Ascending aorta (tissue), 2 donors: ENCODE measurements at regions not wholly inside any gene's neighbourhood (a gene's known extent, or its start where the extent isn't known, plus 50 kb on each side); places are given as distances from the start of the nearest gene placed in this dataset.

Experiments
- DNase-seq, 2 donors: peaks; one replicate each; pipeline ENCODE4 v3.0.0-alpha.2; 2019; ENCODE audit warnings: low spot score in 2 of 2
- H3K27ac ChIP-seq, 2 donors: fragments of 200-600 bp; sonication (generic); one replicate each; pipeline ENCODE4 v1.5.1; 2016 to 2017; ENCODE audit warnings: mild to moderate bottlenecking in 1 of 2
- H3K27me3 ChIP-seq: fragments of 200-600 bp; sonication (generic); one replicate; pipeline ENCODE4 v1.5.1; 2017
- H3K36me3 ChIP-seq, 2 donors: fragments of 200-600 bp; sonication (generic); one replicate each; pipeline ENCODE4 v1.5.1; 2016
- H3K4me1 ChIP-seq, 2 donors: fragments of 200-600 bp; sonication (generic); one replicate each; pipeline ENCODE4 v1.5.1; 2016 to 2017; ENCODE audit warnings: mild to moderate bottlenecking in 1 of 2
- H3K4me3 ChIP-seq, 2 donors: fragments of 200-600 bp; sonication (generic); one replicate each; pipeline ENCODE4 v1.5.1; 2016 to 2017; ENCODE audit warnings: mild to moderate bottlenecking in 1 of 2
- H3K9me3 ChIP-seq, 2 donors: fragments of 200-600 bp; sonication (generic); one replicate each; pipeline ENCODE4 v1.5.1; 2016
- intact Hi-C: fragments of 100-400 bp; cut with DNase I; formaldehyde crosslinking; loops from one replicate; pipeline ENCODE4 v1.15.1; 2023
- TF ChIP-seq, protein P1 (sequence below), 3 experiments: fragments of 200-600 bp in 2 of 3; fragments of 450-650 bp in 1 of 3; sonication (generic) in 2 of 3; IDR thresholded peaks; one replicate each; pipeline ENCODE4 v1.5.1; 2016 to 2019; ENCODE audit warnings: antibody characterized with exemption in 3 of 3, mild to moderate bottlenecking in 1 of 3, moderate library complexity in 1 of 3

DNA sequence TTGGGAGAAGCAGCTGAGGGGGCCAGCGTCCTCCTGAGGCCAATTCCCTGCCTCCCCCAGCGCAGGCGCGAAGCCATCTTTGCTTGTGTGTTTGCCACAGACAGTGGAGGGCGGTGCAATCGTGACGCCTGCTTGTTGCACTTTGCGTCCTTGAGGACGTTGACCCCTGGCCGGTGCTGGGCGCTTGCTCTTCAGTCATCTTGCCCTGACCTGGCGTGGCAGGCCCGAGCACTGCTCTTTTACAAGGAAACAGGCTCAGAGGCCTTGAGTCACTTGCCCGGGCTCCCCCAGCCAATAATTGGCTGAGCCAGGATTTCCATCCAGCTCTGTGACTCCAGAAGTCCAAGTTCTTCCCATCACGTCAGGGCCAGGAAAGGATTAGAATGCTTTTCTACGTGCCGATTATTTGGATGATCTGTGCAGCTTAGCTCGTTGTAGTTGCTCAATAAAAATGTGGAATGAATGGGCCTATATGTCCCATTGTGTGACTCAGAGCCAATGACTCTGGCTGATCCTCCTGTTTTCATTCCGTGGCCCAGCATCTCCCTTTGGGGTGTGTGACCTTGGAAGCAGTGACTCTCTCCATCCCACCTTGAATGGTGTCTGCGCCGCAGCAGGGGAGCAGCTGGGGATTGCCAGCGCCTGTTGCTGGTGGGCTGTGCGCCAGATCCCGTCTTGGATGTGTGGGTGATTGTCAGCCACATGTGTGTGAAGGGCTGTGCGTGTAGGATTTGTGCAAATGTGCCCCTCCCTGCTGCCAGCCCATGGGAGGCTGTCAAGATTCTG lies 214.1 kb downstream of the SEC14L1 start:
- TF ChIP-seq, protein P1, sequence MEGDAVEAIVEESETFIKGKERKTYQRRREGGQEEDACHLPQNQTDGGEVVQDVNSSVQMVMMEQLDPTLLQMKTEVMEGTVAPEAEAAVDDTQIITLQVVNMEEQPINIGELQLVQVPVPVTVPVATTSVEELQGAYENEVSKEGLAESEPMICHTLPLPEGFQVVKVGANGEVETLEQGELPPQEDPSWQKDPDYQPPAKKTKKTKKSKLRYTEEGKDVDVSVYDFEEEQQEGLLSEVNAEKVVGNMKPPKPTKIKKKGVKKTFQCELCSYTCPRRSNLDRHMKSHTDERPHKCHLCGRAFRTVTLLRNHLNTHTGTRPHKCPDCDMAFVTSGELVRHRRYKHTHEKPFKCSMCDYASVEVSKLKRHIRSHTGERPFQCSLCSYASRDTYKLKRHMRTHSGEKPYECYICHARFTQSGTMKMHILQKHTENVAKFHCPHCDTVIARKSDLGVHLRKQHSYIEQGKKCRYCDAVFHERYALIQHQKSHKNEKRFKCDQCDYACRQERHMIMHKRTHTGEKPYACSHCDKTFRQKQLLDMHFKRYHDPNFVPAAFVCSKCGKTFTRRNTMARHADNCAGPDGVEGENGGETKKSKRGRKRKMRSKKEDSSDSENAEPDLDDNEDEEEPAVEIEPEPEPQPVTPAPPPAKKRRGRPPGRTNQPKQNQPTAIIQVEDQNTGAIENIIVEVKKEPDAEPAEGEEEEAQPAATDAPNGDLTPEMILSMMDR (IDR thresholded peaks at IDR 0.05): no peak
- no peaks in the 10 kb centered on the region for H3K4me1 ChIP-seq
- H3K36me3 ChIP-seq: no peaks in the 10 kb centered on the region
- peak in 1 of 2 donors; percentile 86 for DNase-seq
- H3K27ac ChIP-seq: peak overlapping the region in 1 of 2 donors; percentile 44
- H3K4me3 ChIP-seq: no peak overlapping the region
- no peaks in the 10 kb centered on the region for H3K9me3 ChIP-seq
- no peaks in the 10 kb centered on the region for H3K27me3 ChIP-seq
- intact Hi-C loops: no loop called here

DNA sequence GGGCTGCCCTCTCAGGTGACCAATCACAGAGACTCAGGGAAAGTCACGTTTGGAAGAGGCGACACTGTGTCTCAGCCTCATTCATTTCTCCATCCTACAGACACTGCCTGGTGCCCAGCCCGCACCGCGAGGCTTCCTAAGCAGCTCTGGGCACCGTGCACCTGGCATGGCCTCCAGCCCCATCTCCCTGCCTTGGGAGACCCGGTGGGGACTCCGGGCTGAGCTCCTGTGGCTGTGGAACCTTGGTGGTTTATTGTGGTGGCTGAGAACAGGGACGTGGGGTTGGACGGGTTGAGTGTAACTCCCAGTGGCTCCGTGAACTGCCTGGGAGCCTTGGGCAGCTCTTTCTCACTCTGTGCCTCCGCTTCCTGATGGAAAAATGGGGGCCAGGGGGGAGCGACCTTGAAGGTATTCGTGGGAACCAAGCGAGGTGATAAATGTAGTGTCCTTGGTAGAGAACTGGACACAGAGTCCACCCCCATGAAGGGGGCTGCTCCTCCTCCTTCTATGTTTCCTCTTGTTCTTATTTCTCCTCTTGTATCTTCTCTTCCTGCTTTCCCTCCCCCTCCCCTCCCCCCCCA lies 215.4 kb downstream of the SEC14L1 start:
- Histone ChIP-seq H3K9me3 (no peaks in the 10 kb centered on the region), H3K27me3 (no peaks in the 10 kb centered on the region), H3K4me1 (no peaks in the 10 kb centered on the region), H3K36me3 (no peaks in the 10 kb centered on the region), H3K27ac (peak overlapping the region in 1 of 2 donors; percentile 26), H3K4me3 (no peak overlapping the region)
- DNase-seq: peak in 1 of 2 donors; percentile 58
- TF ChIP-seq, protein P1 (IDR thresholded peaks at IDR 0.05): no peak
- intact Hi-C loops: no loop called here

DNA sequence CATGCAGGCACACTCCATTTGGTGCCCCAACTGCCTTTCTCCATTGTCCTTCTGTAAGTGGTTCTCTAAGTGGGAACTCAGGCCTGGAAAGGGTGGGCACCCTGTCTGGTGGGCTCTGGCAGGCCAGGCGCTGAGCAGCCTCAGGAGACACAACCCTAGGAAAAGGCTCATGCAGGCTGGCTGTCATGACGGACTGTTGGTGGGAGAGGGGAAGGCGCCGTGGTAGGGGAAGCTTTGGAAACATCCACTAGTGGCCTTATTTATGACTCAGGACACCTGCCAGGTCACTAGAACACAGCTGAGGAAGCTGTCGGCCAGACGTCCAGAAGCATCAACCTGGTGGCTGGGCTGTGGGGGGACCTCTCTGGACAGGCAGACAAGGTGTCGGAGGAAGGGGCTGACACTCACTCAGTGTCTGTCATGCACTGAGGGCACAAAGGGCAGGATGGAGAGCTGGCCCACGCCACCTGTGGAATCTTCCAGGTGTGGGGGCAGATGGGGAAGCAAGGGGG lies 216.0 kb downstream of the SEC14L1 start:
- H3K9me3 ChIP-seq: no peaks in the 10 kb centered on the region
- H3K4me1 ChIP-seq: no peaks in the 10 kb centered on the region
- no peak overlapping the region for H3K27ac ChIP-seq
- no peaks in the 10 kb centered on the region for H3K27me3 ChIP-seq
- DNase-seq: peak in 1 of 2 donors; percentile 61
- TF ChIP-seq, protein P1 (IDR thresholded peaks at IDR 0.05): no peak
- H3K4me3 ChIP-seq: no peak overlapping the region
- intact Hi-C loops: no loop called here
- no peaks in the 10 kb centered on the region for H3K36me3 ChIP-seq

DNA sequence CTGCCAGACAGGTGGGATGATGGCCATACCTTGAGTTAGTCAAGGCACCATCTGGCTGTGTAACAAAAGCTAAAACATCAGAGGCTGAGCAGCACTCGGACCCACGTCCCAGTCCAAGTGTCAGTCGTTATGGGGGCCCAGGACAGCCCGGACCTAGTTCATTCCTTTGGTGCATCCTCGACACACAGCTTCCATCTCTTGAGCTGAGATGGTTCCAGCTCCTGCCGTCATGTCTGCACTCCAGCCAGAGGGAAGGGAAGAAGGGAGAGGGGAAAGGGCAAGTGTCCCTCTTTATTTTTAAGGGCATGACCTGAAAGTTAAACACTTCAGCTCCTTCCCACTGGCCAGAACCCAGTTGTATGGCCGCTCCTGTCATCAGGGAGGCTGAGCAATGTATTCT lies 218.0 kb downstream of the SEC14L1 start:
- no peaks in the 10 kb centered on the region for H3K27me3 ChIP-seq
- no peak overlapping the region for H3K27ac ChIP-seq
- DNase-seq: peak in 1 of 2 donors; percentile 33
- H3K4me3 ChIP-seq: no peak overlapping the region
- H3K36me3 ChIP-seq: no peaks in the 10 kb centered on the region
- TF ChIP-seq, protein P1 (IDR thresholded peaks at IDR 0.05): no peak
- H3K4me1 ChIP-seq: peaks cover 0 to 4% of the 10 kb centered on the region in 2 donors
- intact Hi-C loops: no loop called here
- H3K9me3 ChIP-seq: no peaks in the 10 kb centered on the region

DNA sequence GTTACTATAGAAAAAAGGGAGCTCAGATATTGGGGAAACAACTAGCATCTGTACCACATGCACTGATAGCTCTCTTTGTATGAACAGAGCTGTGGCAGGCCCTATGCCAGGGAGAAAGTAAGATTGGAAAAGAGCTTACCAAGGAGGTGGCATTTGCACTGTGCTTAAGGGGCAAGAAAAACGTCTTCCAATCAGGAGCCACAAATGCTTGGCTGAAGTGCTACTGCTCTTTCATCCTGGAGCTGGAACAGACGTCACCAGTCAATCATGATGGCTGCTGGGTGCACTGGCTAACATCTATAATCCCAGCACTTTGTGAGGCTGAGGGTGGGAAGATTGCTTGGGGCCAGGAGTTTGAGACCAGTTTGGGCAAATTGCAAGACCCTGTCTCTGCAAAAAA lies 218.5 kb downstream of the SEC14L1 start:
- peak in 1 of 2 donors; percentile 30 for DNase-seq
- no peak overlapping the region for H3K27ac ChIP-seq

More for the DNA sequence above, 218.5 kb downstream of the SEC14L1 start:
- Histone ChIP-seq H3K4me3 (no peak overlapping the region), H3K36me3 (no peaks in the 10 kb centered on the region), H3K9me3 (no peaks in the 10 kb centered on the region), H3K4me1 (peaks cover 0 to 7% of the 10 kb centered on the region in 2 donors), H3K27me3 (no peaks in the 10 kb centered on the region)
- TF ChIP-seq, protein P1 (IDR thresholded peaks at IDR 0.05): no peak
- intact Hi-C loops: no loop called here
